ENCODE measurements at regions not wholly inside any gene's neighbourhood (a gene's known extent, or its start where the extent isn't known, plus 50 kb on each side); places are given as distances from the start of the nearest gene placed in this dataset.

GRCh38 chr17:10987786-10988185, 149.9 kb upstream of the PIRT start:
- TF ChIP-seq CTCF (IDR thresholded peaks at IDR 0.05) (no peak), EP300 (IDR thresholded peaks at IDR 0.05) (no peak), POLR2A (IDR thresholded peaks at IDR 0.05) (no peak), POLR2AphosphoS5 (IDR thresholded peaks at IDR 0.05) (no peak)
- Histone ChIP-seq H3K27ac (no peak overlapping the region), H3K36me3 (no peaks in the 10 kb centered on the region), H3K4me3 (no peak overlapping the region), H3K27me3 (peaks cover 0 to 3% (median 0%) of the 10 kb centered on the region in 3 donors), H3K4me1 (no peaks in the 10 kb centered on the region), H3K9me3 (peaks cover 0 to 7% (median 3%) of the 10 kb centered on the region in 4 donors)
- DNase-seq, result no peak
- intact Hi-C loops (cut with DNase I; ENCODE audit: low total_unique reads), result no loop called here
- WGBS, 5 donors, result 63 to 85% (median 83%) methylated on average over 5 of the region's 5 CpGs

GRCh38 chr17:10984220-10984619, 146.3 kb upstream of the PIRT start:
- WGBS, 5 donors, result 59 to 79% (median 66%) methylated on average over 3 of the region's 3 CpGs
- H3K36me3 ChIP-seq, result no peaks in the 10 kb centered on the region
- no peak for DNase-seq
- H3K27me3 ChIP-seq, result no peaks in the 10 kb centered on the region
- no peak overlapping the region for H3K27ac ChIP-seq
- H3K4me1 ChIP-seq, result no peaks in the 10 kb centered on the region
- intact Hi-C loops (cut with DNase I; ENCODE audit: low total_unique reads), result no loop called here
- TF ChIP-seq POLR2A (IDR thresholded peaks at IDR 0.05), result no peak
- no peak for TF ChIP-seq CTCF (IDR thresholded peaks at IDR 0.05)
- TF ChIP-seq POLR2AphosphoS5 (IDR thresholded peaks at IDR 0.05), result no peak
- TF ChIP-seq EP300 (IDR thresholded peaks at IDR 0.05), result no peak
- no peak overlapping the region for H3K4me3 ChIP-seq
- peaks cover 0 to 7% (median 3%) of the 10 kb centered on the region in 4 donors for H3K9me3 ChIP-seq

DNA sequence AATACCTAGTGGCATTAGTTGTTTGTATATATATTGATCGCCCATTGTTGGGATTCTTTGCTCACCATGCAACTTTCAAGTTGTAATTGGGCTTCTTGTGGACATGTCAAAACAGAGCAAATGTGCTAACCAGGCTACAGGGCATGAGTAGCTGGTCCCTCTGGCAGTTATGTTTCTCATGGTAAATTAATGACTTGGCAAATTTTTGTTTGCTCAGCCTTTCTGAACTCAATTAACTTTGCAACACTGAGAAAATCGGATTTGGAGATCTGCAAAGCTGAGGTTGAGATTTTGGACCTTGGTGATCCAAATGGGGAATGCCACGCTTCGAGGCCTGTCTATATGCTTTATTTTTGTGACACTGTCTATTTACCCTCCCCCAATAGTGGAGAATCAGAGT, 138.5 kb upstream of the PIRT start:
- Histone ChIP-seq H3K36me3 (no peaks in the 10 kb centered on the region), H3K27ac (no peak overlapping the region), H3K9me3 (no peaks in the 10 kb centered on the region), H3K27me3 (peaks cover 0 to 5% (median 0%) of the 10 kb centered on the region in 3 donors), H3K4me3 (no peak overlapping the region), H3K4me1 (no peaks in the 10 kb centered on the region)
- WGBS, 5 donors, result 68 to 81% (median 76%) methylated on average over 4 of the region's 4 CpGs
- intact Hi-C loops (cut with DNase I; ENCODE audit: low total_unique reads), result no loop called here
- TF ChIP-seq EP300 (IDR thresholded peaks at IDR 0.05) (no peak), CTCF (IDR thresholded peaks at IDR 0.05) (no peak), POLR2AphosphoS5 (IDR thresholded peaks at IDR 0.05) (no peak), POLR2A (IDR thresholded peaks at IDR 0.05) (no peak)
- DNase-seq, result no peak

GRCh38 chr17:10968007-10968406, 130.1 kb upstream of the PIRT start:
- Histone ChIP-seq H3K27me3 (no peaks in the 10 kb centered on the region), H3K4me3 (no peak overlapping the region), H3K9me3 (no peaks in the 10 kb centered on the region), H3K27ac (no peak overlapping the region), H3K36me3 (no peaks in the 10 kb centered on the region), H3K4me1 (no peaks in the 10 kb centered on the region)
- TF ChIP-seq EP300 (IDR thresholded peaks at IDR 0.05), result no peak
- TF ChIP-seq POLR2AphosphoS5 (IDR thresholded peaks at IDR 0.05), result no peak
- TF ChIP-seq CTCF (IDR thresholded peaks at IDR 0.05), result no peak
- DNase-seq, result no peak
- intact Hi-C loops (cut with DNase I; ENCODE audit: low total_unique reads), result loop anchor here (10.0 kb wide), 1 partner anchor 53 kb away; no protein-coding TSS in a partner anchor

Measured in stomach (tissue), 8 donors.